ENCODE measurements at regions not wholly inside any gene's neighbourhood (a gene's known extent, or its start where the extent isn't known, plus 50 kb on each side); places are given as distances from the start of the nearest gene placed in this dataset.

- DNase-seq (ENCODE audit: low read depth, low spot score) (no peak), FAIRE-seq (no peak)
- no peak overlapping the region for H3K4me3 ChIP-seq (replicated peaks in 1 of 3; ENCODE audit: insufficient read depth in 1 of 3, low read depth in 1 of 3, low read length in 3 of 3)
- H3K9me3 ChIP-seq (replicated peaks; ENCODE audit: control insufficient read depth, insufficient read depth, low read length), result no peaks in the 10 kb centered on the region
- H4K20me1 ChIP-seq (replicated peaks; ENCODE audit: control insufficient read depth, extremely low read depth, insufficient read depth, low read length), result no peaks in the 10 kb centered on the region
- ChIA-PET POLR2A (no interaction called here), CTCF (no interaction called here)
- dilution Hi-C loops (cut with MboI; ENCODE audit: extremely low pct_ligation_motif_present, low sequenced_read_pairs) (no loop called here), intact Hi-C loops (cut with micrococcal nuclease) (no loop called here)
- no peak overlapping the region for H3K27ac ChIP-seq (ENCODE audit: insufficient read depth, low read depth, low read length)
- no peak overlapping the region for H3K9ac ChIP-seq (replicated peaks; ENCODE audit: extremely low read depth, insufficient read depth, low read length)
- BruUV-seq (replicated peaks), result no TSS peak
- no peaks in the 10 kb centered on the region for H3K4me1 ChIP-seq (ENCODE audit: control insufficient read depth, extremely low read depth, insufficient read depth, low read length)
- H2AFZ ChIP-seq (ENCODE audit: low read depth, low read length), result no peak overlapping the region
- no peak overlapping the region for H3K4me2 ChIP-seq (ENCODE audit: insufficient read depth, low read length)
- H3K27me3 ChIP-seq (ENCODE audit: control insufficient read depth in 2 of 2, insufficient read depth in 2 of 2, low read length in 2 of 2), result no peaks in the 10 kb centered on the region
- no peaks in the 10 kb centered on the region for H3K36me3 ChIP-seq (ENCODE audit: control insufficient read depth in 2 of 2, extremely low read depth in 1 of 2, insufficient read depth in 2 of 2, low read length in 2 of 2)
- TF ChIP-seq POLR2AphosphoS5 (IDR thresholded peaks at IDR 0.05; ENCODE audit: insufficient read depth, low read depth, low read length) (no peak), EZH2 (IDR thresholded peaks at IDR 0.05; ENCODE audit: borderline replicate concordance, low read depth, low read length, severe bottlenecking) (no peak), JUN (IDR thresholded peaks at IDR 0.05; ENCODE audit: borderline replicate concordance, insufficient read depth, insufficient read length, low read depth) (no peak), FOS (IDR thresholded peaks at IDR 0.05; ENCODE audit: borderline replicate concordance, insufficient read depth, low read length) (no peak), CTCF (IDR thresholded peaks at IDR 0.05; ENCODE audit: extremely low read depth in 1 of 2, insufficient read depth in 1 of 2, low read depth in 1 of 2, low read length in 2 of 2) (no peak), MYC (IDR thresholded peaks at IDR 0.05; ENCODE audit: low read depth, low read length) (no peak)
- no peaks in the 10 kb centered on the region for H3K79me2 ChIP-seq (ENCODE audit: control insufficient read depth, insufficient read depth, low read length)
- no peaks in the 10 kb centered on the region for H3K9me1 ChIP-seq (replicated peaks; ENCODE audit: control insufficient read depth, extremely low read depth, insufficient read depth, low read length)
These were observed 567.3 kb upstream of the ZNF804A start for GRCh38 chr2:184030989-184031388.

All from endothelial cell of umbilical vein (primary cell).